Neural cell (in vitro differentiated cells): ENCODE measurements at regions not wholly inside any gene's neighbourhood (a gene's known extent, or its start where the extent isn't known, plus 50 kb on each side); places are given as distances from the start of the nearest gene placed in this dataset.

ENCODE experiments used
- H2AFZ ChIP-seq: fragments of 200-600, 300-800 bp; sonication (generic), shearing (Covaris generic); 2 replicates; pipeline ENCODE4 v1.6.0; 2014; ENCODE audit warnings: low read depth, mild to moderate bottlenecking, antibody characterized with exemption, low read length, moderate library complexity
- H3F3A ChIP-seq: fragments of 200-600 bp; shearing (Covaris generic); 2 replicates; pipeline ENCODE4 v1.6.1; 2016; ENCODE audit warnings: mild to moderate bottlenecking, moderate library complexity, mixed read lengths, antibody characterized with exemption, low read length; ENCODE audit not compliant: insufficient read depth, poor library complexity, severe bottlenecking
- H3K27ac ChIP-seq: fragments of 200-600, 300-800 bp; sonication (generic), shearing (Covaris generic); 2 replicates; pipeline ENCODE4 v1.5.1; 2014; ENCODE audit warnings: mild to moderate bottlenecking, low read length, moderate library complexity
- H3K27me3 ChIP-seq: fragments of 300-800, 200-600 bp; sonication (generic), shearing (Covaris generic); 2 replicates; pipeline ENCODE4 v1.6.0; 2014; ENCODE audit warnings: mild to moderate bottlenecking, low read depth, low read length, moderate library complexity; ENCODE audit not compliant: insufficient read depth
- H3K36me3 ChIP-seq: fragments of 300-800, 200-600 bp; sonication (generic), shearing (Covaris generic); 2 replicates; pipeline ENCODE4 v1.5.1; 2014; ENCODE audit warnings: mild to moderate bottlenecking, antibody characterized with exemption, low read length, moderate library complexity; ENCODE audit not compliant: insufficient read depth
- H3K4me2 ChIP-seq: fragments of 300-800, 200-600 bp; sonication (generic), shearing (Covaris generic); 2 replicates; pipeline ENCODE4 v1.6.0; 2014; ENCODE audit warnings: mild to moderate bottlenecking, low read length
- H3K4me3 ChIP-seq: fragments of 300-800, 200-600 bp; sonication (generic), shearing (Covaris generic); 2 replicates; pipeline ENCODE4 v1.5.1; 2014; ENCODE audit warnings: mild to moderate bottlenecking, low read length, moderate library complexity
- H3K79me2 ChIP-seq: fragments of 200-600 bp; shearing (Covaris generic); replicated peaks from 2 replicates; pipeline ENCODE4 v1.6.0; 2014; ENCODE audit warnings: mild to moderate bottlenecking, low read length, moderate library complexity; ENCODE audit not compliant: insufficient read depth
- H3K9ac ChIP-seq: fragments of 300-800, 200-600 bp; sonication (generic), shearing (Covaris generic); 2 replicates; pipeline ENCODE4 v1.6.1; 2016; ENCODE audit warnings: mild to moderate bottlenecking, low read length, mixed read lengths
- H3K9me2 ChIP-seq: fragments of 200-600 bp; shearing (Covaris generic); 2 replicates; pipeline ENCODE4 v1.6.1; 2016; ENCODE audit warnings: mild to moderate bottlenecking, low read length, mixed read lengths; ENCODE audit not compliant: insufficient read depth
- H3K9me3 ChIP-seq: fragments of 200-600, 300-800 bp; sonication (generic), shearing (Covaris generic); 2 replicates; pipeline ENCODE4 v1.6.1; 2016; ENCODE audit warnings: mild to moderate bottlenecking, mixed run types, low read length, moderate library complexity, mixed read lengths
- H4K20me1 ChIP-seq: fragments of 200-600 bp; shearing (Covaris generic); 2 replicates; pipeline ENCODE4 v1.6.1; 2016; ENCODE audit warnings: mild to moderate bottlenecking, mixed run types; ENCODE audit not compliant: insufficient read depth
- EP300 ChIP-seq: fragments of 450-650 bp; conservative IDR thresholded peaks from 2 replicates; pipeline ENCODE4 v1.6.1; 2014; ENCODE audit warnings: antibody characterized with exemption, mild to moderate bottlenecking, moderate library complexity; ENCODE audit not compliant: poor library complexity, severe bottlenecking
- EZH2 ChIP-seq: fragments of 200-600, 300-800 bp; shearing (Covaris generic), sonication (generic); IDR thresholded peaks from 2 replicates; pipeline ENCODE4 v1.6.1; 2014; ENCODE audit warnings: antibody characterized with exemption, low read length, borderline replicate concordance, mild to moderate bottlenecking; ENCODE audit not compliant: insufficient read depth, poor library complexity, severe bottlenecking
- MXI1 ChIP-seq: fragments of 450-650 bp; conservative IDR thresholded peaks from 2 replicates; pipeline ENCODE4 v1.6.1; 2014; ENCODE audit warnings: antibody characterized with exemption, mild to moderate bottlenecking; ENCODE audit not compliant: poor library complexity, severe bottlenecking
- POLR2AphosphoS5 ChIP-seq: IDR thresholded peaks from 2 replicates; pipeline ENCODE4 v1.6.1; 2012
- RAD21 ChIP-seq: fragments of 450-650 bp; conservative IDR thresholded peaks from 2 replicates; pipeline ENCODE4 v1.6.1; 2014; ENCODE audit warnings: antibody characterized with exemption, mild to moderate bottlenecking, moderate library complexity
- SMC3 ChIP-seq: fragments of 450-650 bp; conservative IDR thresholded peaks from 2 replicates; pipeline ENCODE4 v1.6.1; 2014; ENCODE audit warnings: antibody characterized with exemption, mild to moderate bottlenecking, moderate library complexity; ENCODE audit not compliant: poor library complexity
- TAF1 ChIP-seq: IDR thresholded peaks from 2 replicates; pipeline ENCODE4 v1.6.1; 2012; ENCODE audit warnings: low read depth
- TF ChIP-seq, protein P1 (sequence below): IDR thresholded peaks from 2 replicates; pipeline ENCODE4 v1.6.1; 2012; ENCODE audit warnings: borderline replicate concordance
- TF ChIP-seq, protein P2 (sequence below): fragments of 450-650 bp; IDR thresholded peaks from 2 replicates; pipeline ENCODE4 v1.5.1; 2014; ENCODE audit warnings: antibody characterized with exemption, mild to moderate bottlenecking, moderate library complexity; ENCODE audit not compliant: poor library complexity, severe bottlenecking

DNA sequence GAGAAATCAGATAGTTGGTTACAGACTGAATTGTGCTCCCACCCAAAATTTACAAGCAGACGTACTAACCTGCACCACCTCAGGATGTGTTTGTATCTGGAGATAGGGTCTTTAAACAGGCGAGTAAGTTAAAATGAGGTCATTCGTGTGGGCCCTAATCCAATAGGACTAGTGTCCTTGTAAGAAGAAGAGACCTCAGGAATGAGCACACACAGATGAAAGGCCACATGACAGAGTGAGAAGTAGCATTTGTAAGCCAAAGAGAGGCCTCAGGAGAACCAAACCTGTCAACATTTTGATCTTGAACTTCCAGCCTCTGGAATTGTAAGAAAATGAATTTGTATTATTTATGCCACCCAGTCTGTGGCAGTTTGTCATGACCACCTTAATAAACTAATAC, 149.5 kb upstream of the VWC2 start:
- no peaks in the 10 kb centered on the region for H3K27me3 ChIP-seq
- TF ChIP-seq, protein P1, sequence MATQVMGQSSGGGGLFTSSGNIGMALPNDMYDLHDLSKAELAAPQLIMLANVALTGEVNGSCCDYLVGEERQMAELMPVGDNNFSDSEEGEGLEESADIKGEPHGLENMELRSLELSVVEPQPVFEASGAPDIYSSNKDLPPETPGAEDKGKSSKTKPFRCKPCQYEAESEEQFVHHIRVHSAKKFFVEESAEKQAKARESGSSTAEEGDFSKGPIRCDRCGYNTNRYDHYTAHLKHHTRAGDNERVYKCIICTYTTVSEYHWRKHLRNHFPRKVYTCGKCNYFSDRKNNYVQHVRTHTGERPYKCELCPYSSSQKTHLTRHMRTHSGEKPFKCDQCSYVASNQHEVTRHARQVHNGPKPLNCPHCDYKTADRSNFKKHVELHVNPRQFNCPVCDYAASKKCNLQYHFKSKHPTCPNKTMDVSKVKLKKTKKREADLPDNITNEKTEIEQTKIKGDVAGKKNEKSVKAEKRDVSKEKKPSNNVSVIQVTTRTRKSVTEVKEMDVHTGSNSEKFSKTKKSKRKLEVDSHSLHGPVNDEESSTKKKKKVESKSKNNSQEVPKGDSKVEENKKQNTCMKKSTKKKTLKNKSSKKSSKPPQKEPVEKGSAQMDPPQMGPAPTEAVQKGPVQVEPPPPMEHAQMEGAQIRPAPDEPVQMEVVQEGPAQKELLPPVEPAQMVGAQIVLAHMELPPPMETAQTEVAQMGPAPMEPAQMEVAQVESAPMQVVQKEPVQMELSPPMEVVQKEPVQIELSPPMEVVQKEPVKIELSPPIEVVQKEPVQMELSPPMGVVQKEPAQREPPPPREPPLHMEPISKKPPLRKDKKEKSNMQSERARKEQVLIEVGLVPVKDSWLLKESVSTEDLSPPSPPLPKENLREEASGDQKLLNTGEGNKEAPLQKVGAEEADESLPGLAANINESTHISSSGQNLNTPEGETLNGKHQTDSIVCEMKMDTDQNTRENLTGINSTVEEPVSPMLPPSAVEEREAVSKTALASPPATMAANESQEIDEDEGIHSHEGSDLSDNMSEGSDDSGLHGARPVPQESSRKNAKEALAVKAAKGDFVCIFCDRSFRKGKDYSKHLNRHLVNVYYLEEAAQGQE: no peak
- TF ChIP-seq EZH2 (no peak), POLR2AphosphoS5 (no peak), TAF1 (no peak), RAD21 (no peak), SMC3 (no peak), MXI1 (no peak), EP300 (no peak)
- TF ChIP-seq, protein P2, sequence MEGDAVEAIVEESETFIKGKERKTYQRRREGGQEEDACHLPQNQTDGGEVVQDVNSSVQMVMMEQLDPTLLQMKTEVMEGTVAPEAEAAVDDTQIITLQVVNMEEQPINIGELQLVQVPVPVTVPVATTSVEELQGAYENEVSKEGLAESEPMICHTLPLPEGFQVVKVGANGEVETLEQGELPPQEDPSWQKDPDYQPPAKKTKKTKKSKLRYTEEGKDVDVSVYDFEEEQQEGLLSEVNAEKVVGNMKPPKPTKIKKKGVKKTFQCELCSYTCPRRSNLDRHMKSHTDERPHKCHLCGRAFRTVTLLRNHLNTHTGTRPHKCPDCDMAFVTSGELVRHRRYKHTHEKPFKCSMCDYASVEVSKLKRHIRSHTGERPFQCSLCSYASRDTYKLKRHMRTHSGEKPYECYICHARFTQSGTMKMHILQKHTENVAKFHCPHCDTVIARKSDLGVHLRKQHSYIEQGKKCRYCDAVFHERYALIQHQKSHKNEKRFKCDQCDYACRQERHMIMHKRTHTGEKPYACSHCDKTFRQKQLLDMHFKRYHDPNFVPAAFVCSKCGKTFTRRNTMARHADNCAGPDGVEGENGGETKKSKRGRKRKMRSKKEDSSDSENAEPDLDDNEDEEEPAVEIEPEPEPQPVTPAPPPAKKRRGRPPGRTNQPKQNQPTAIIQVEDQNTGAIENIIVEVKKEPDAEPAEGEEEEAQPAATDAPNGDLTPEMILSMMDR: no peak
- H3K4me2 ChIP-seq: no peak overlapping the region
- H3K79me2 ChIP-seq: no peaks in the 10 kb centered on the region
- H3K9ac ChIP-seq: no peak overlapping the region
- no peak overlapping the region for H2AFZ ChIP-seq
- no peaks in the 10 kb centered on the region for H3K9me3 ChIP-seq
- H4K20me1 ChIP-seq: no peaks in the 10 kb centered on the region
- no peaks in the 10 kb centered on the region for H3K9me2 ChIP-seq
- H3K4me3 ChIP-seq: no peak overlapping the region
- no peaks in the 10 kb centered on the region for H3K36me3 ChIP-seq
- no peaks in the 10 kb centered on the region for H3F3A ChIP-seq
- H3K27ac ChIP-seq: no peak overlapping the region

GRCh38 chr7:49624611-49625010, 148.8 kb upstream of the VWC2 start:
- TF ChIP-seq TAF1: no peak
- no peak for TF ChIP-seq RAD21
- TF ChIP-seq, protein P1: no peak
- TF ChIP-seq POLR2AphosphoS5: no peak
- no peak for TF ChIP-seq SMC3
- TF ChIP-seq, protein P2: no peak
- no peak overlapping the region for H3K27ac ChIP-seq
- H3K36me3 ChIP-seq: no peaks in the 10 kb centered on the region
- H4K20me1 ChIP-seq: no peaks in the 10 kb centered on the region
- no peak overlapping the region for H3K9ac ChIP-seq
- H3K4me3 ChIP-seq: no peak overlapping the region
- no peak overlapping the region for H3K4me2 ChIP-seq
- H3K9me2 ChIP-seq: no peaks in the 10 kb centered on the region
- no peaks in the 10 kb centered on the region for H3F3A ChIP-seq
- no peaks in the 10 kb centered on the region for H3K9me3 ChIP-seq
- H3K27me3 ChIP-seq: no peaks in the 10 kb centered on the region
- H3K79me2 ChIP-seq: no peaks in the 10 kb centered on the region
- H2AFZ ChIP-seq: no peak overlapping the region
